ENCODE measurements at regions not wholly inside any gene's neighbourhood (a gene's known extent, or its start where the extent isn't known, plus 50 kb on each side); places are given as distances from the start of the nearest gene placed in this dataset.

DNA sequence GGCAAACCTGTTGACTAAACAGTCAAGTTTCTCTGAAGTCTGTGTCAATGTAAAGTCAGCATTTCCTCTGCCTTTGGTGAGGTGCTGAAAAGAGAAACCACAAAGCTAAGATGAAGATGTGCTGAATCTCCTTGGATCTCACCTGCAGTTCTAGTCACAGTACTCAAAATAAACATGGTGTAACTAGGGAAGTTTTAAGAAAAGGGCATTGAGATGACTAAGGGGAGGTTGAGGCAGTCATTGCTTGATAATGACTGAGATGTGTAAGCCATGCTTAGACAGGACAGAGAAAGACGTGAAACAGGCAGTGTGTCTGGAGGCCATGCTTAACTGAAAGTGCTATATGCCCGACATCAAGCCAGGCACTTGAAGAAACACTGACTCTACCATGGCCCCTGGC is 1010.0 kb upstream of the CELF4 start:
- no peak for TF ChIP-seq EZH2phosphoT487 (IDR thresholded peaks at IDR 0.05; ENCODE audit: borderline replicate concordance, low read length)
- TF ChIP-seq EZH2 (IDR thresholded peaks at IDR 0.05; ENCODE audit: low read length, unreplicated experiment) = no peak
- TF ChIP-seq, protein P1, sequence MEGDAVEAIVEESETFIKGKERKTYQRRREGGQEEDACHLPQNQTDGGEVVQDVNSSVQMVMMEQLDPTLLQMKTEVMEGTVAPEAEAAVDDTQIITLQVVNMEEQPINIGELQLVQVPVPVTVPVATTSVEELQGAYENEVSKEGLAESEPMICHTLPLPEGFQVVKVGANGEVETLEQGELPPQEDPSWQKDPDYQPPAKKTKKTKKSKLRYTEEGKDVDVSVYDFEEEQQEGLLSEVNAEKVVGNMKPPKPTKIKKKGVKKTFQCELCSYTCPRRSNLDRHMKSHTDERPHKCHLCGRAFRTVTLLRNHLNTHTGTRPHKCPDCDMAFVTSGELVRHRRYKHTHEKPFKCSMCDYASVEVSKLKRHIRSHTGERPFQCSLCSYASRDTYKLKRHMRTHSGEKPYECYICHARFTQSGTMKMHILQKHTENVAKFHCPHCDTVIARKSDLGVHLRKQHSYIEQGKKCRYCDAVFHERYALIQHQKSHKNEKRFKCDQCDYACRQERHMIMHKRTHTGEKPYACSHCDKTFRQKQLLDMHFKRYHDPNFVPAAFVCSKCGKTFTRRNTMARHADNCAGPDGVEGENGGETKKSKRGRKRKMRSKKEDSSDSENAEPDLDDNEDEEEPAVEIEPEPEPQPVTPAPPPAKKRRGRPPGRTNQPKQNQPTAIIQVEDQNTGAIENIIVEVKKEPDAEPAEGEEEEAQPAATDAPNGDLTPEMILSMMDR (conservative IDR thresholded peaks at IDR 0.05; ENCODE audit: low read depth, low read length) = no peak
